ENCODE measurements at regions not wholly inside any gene's neighbourhood (a gene's known extent, or its start where the extent isn't known, plus 50 kb on each side); places are given as distances from the start of the nearest gene placed in this dataset.

- H3K9me3 Mint-ChIP-seq: no peaks in the 10 kb centered on the region
- H3K4me1 Mint-ChIP-seq: no peaks in the 10 kb centered on the region
- DNase-seq: no peak
- no peak overlapping the region for H3K4me3 Mint-ChIP-seq
- ChIA-PET CTCF (no interaction called here), POLR2A (no interaction called here)
- no peaks in the 10 kb centered on the region for H3K27me3 Mint-ChIP-seq
- H3K27ac Mint-ChIP-seq: no peak overlapping the region
- no peaks in the 10 kb centered on the region for H3K36me3 Mint-ChIP-seq (ENCODE audit: low read depth)
These were observed 180.0 kb downstream of the DAD1 start for GRCh38 chr14:22409006-22409405.

DNA sequence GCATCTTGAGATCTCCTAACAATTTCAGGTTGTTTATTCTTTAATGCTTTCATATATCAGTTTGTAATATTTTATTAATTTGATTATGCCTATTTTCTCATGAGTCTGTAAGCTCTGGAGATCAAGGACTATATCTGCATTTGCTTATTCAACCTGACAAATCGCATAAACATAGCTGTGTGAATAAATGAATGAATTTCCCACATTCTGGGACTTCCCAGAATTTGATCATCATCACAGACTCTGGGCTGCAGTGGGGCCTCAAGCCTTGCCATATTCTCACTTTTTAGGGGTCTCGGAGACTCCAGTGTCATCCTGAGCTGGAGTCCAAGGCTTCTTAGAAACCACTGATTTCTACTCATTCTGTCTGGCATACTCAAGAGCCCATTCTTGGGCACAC lies 180.5 kb downstream of the DAD1 start:
- no peak overlapping the region for H3K27ac Mint-ChIP-seq

DNA sequence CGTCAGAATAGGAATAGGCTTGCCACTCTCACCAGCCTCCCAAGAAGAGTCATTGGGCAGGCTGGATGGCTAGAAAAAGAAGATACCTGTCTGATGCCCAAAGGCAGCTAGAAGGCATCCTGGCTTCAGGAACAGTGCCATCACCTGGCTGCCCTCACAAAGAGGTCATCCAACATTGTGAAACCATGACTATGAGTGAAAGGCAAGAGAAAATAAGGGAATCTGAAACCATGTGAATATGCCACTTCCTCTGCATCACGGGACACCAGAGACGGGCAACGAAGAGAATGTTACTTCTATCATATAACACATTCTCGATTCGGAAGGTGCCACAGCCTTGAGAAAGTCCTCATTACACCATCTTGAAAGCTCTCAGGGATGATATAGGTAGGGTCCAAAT lies 182.0 kb downstream of the DAD1 start:
- Mint-ChIP-seq H3K27me3 (no peaks in the 10 kb centered on the region), H3K4me3 (no peak overlapping the region), H3K27ac (no peak overlapping the region), H3K4me1 (no peaks in the 10 kb centered on the region), H3K36me3 (ENCODE audit: low read depth) (no peaks in the 10 kb centered on the region), H3K9me3 (no peaks in the 10 kb centered on the region)
- POLR2A ChIA-PET: no interaction called here
- CTCF ChIA-PET: no interaction called here
- no peak for DNase-seq

More for the DNA sequence above, 180.5 kb downstream of the DAD1 start:
- Mint-ChIP-seq H3K4me3 (no peak overlapping the region), H3K27me3 (no peaks in the 10 kb centered on the region), H3K4me1 (no peaks in the 10 kb centered on the region), H3K9me3 (no peaks in the 10 kb centered on the region), H3K36me3 (ENCODE audit: low read depth) (no peaks in the 10 kb centered on the region)
- ChIA-PET POLR2A (no interaction called here), CTCF (no interaction called here)
- no peak for DNase-seq

DNA sequence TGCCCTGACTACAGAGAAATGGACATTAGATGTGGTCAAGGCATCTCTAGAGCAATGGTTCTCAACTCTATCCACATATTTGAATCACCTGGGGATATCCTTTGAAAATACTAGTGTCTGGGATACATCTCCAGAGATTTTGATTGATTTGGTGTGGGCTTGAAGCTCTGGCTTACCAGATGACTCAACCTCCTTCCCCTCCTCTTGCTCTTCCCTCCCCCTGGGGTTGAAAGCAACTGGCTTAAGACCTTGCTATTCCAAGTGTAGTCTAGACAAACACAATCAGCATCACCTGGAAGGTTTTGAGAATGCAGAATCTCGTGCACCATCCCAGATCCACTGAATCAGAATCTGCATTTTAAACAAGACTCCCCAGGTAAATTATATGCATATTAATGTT lies 183.8 kb downstream of the DAD1 start:
- no peaks in the 10 kb centered on the region for H3K9me3 Mint-ChIP-seq
- no peaks in the 10 kb centered on the region for H3K4me1 Mint-ChIP-seq
- H3K4me3 Mint-ChIP-seq: no peak overlapping the region
- H3K27ac Mint-ChIP-seq: no peak overlapping the region
- no peaks in the 10 kb centered on the region for H3K27me3 Mint-ChIP-seq
- ChIA-PET CTCF (no interaction called here), POLR2A (no interaction called here)
- no peak for DNase-seq
- no peaks in the 10 kb centered on the region for H3K36me3 Mint-ChIP-seq (ENCODE audit: low read depth)

DNA sequence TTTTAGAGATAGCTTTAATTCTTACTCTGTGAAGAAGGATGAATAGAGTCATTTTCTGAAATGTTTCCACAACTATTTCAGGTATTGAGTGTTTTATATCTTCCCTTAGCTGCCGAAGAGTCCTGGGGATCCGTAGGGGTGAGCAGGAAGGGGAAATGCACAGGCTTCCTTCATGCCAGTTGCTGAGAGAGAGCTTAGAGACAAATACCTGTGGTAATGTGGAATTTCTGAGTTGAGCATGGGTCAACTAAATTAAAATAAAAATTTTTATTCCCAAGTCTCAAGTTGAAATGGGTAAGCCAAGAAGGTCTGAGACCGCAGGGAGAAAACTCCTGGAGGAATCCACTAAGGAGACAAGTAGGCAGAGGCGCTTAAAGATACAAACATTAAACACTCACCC lies 185.7 kb downstream of the DAD1 start:
- ChIA-PET CTCF (no interaction called here), POLR2A (no interaction called here)
- Mint-ChIP-seq H3K9me3 (no peaks in the 10 kb centered on the region), H3K36me3 (ENCODE audit: low read depth) (no peaks in the 10 kb centered on the region), H3K4me3 (no peak overlapping the region), H3K27ac (no peak overlapping the region), H3K4me1 (no peaks in the 10 kb centered on the region), H3K27me3 (no peaks in the 10 kb centered on the region)
- no peak for DNase-seq

DNA sequence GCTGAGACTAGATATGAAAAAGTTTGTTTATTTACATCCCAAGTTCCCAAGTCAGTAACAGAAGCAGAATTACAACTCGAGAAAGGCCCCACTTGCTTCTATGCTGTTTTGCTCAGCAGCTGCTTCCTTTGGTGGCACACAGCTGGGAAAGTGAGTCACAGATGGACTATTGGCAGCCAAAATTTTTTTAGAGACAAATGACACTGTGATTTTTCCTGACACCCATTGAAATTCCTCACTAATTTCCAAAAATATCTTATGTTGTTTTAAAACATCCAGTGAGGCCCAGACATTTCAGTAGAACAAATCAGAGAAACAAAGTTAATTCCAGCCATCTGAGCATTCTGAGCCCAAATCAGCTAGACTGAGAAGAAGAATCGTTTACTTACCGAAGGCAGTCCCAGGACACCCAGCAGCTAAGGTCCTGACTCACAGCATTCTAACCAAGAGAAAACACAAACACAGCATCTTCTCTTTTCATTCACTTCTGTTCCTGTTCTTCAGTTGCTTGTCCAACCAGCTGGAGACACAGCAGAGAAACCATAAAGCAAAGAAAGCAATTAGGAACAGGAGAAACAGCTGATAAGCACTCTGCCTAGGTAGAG lies 188.3 kb downstream of the DAD1 start:
- POLR2A ChIA-PET: no interaction called here
- Mint-ChIP-seq H3K4me1 (no peaks in the 10 kb centered on the region), H3K27me3 (no peaks in the 10 kb centered on the region), H3K9me3 (no peaks in the 10 kb centered on the region), H3K36me3 (ENCODE audit: low read depth) (no peaks in the 10 kb centered on the region), H3K27ac (no peak overlapping the region), H3K4me3 (no peak overlapping the region)
- DNase-seq: no peak
- CTCF ChIA-PET: no interaction called here

GRCh38 chr14:22399776-22400175 lies 189.2 kb downstream of the DAD1 start:
- H3K27me3 Mint-ChIP-seq: no peaks in the 10 kb centered on the region
- CTCF ChIA-PET: no interaction called here
- DNase-seq: no peak
- no peak overlapping the region for H3K27ac Mint-ChIP-seq
- POLR2A ChIA-PET: no interaction called here
- H3K4me3 Mint-ChIP-seq: no peak overlapping the region
- no peaks in the 10 kb centered on the region for H3K36me3 Mint-ChIP-seq (ENCODE audit: low read depth)
- H3K4me1 Mint-ChIP-seq: no peaks in the 10 kb centered on the region
- no peaks in the 10 kb centered on the region for H3K9me3 Mint-ChIP-seq

DNA sequence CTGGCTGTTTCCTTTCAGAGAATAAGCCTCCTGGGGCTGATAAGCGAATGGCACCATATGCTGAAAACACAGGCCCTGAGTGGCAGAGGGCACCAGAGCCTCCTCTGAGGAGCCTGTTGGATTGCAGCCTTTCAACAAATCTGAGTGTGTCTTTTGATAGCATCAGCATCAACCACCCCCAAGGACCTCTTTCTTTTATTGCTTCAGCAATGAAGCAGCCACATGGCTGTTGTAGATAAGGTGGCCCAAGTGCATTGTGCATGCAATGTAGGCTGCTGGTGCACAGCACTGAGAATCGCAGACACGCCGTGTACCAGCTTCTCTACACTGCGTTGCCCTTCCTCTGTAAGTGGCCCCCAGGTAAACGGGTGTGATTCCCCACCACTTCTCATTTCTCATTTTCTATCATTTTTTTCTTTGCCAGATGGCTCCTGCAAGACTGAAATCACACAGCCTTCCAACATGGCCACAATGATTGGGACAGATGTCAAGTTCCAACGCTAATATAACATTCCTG lies 191.7 kb downstream of the DAD1 start:
- Mint-ChIP-seq H3K9me3 (no peaks in the 10 kb centered on the region), H3K4me3 (no peak overlapping the region), H3K36me3 (ENCODE audit: low read depth) (no peaks in the 10 kb centered on the region), H3K4me1 (no peaks in the 10 kb centered on the region), H3K27ac (no peak overlapping the region), H3K27me3 (no peaks in the 10 kb centered on the region)
- POLR2A ChIA-PET: no interaction called here
- no peak for DNase-seq
- CTCF ChIA-PET: no interaction called here

GRCh38 chr14:22395803-22396202 lies 193.2 kb downstream of the DAD1 start:
- no peak for DNase-seq
- POLR2A ChIA-PET: no interaction called here
- no peaks in the 10 kb centered on the region for H3K9me3 Mint-ChIP-seq
- CTCF ChIA-PET: no interaction called here
- H3K36me3 Mint-ChIP-seq (ENCODE audit: low read depth): no peaks in the 10 kb centered on the region
- H3K4me3 Mint-ChIP-seq: no peak overlapping the region
- no peaks in the 10 kb centered on the region for H3K27me3 Mint-ChIP-seq
- no peak overlapping the region for H3K27ac Mint-ChIP-seq
- H3K4me1 Mint-ChIP-seq: no peaks in the 10 kb centered on the region

GRCh38 chr14:22394616-22395015 lies 194.4 kb downstream of the DAD1 start:
- no peaks in the 10 kb centered on the region for H3K4me1 Mint-ChIP-seq
- H3K27me3 Mint-ChIP-seq: no peaks in the 10 kb centered on the region

GRCh38 chr14:22393796-22394195 lies 195.2 kb downstream of the DAD1 start:
- DNase-seq: no peak
- Mint-ChIP-seq H3K27me3 (no peaks in the 10 kb centered on the region), H3K9me3 (no peaks in the 10 kb centered on the region), H3K4me3 (no peak overlapping the region), H3K27ac (no peak overlapping the region), H3K36me3 (ENCODE audit: low read depth) (no peaks in the 10 kb centered on the region), H3K4me1 (no peaks in the 10 kb centered on the region)
- ChIA-PET POLR2A (no interaction called here), CTCF (no interaction called here)

More at GRCh38 chr14:22394616-22395015, 194.4 kb downstream of the DAD1 start:
- Mint-ChIP-seq H3K27ac (no peak overlapping the region), H3K36me3 (ENCODE audit: low read depth) (no peaks in the 10 kb centered on the region), H3K9me3 (no peaks in the 10 kb centered on the region), H3K4me3 (no peak overlapping the region)
- ChIA-PET CTCF (no interaction called here), POLR2A (no interaction called here)
- DNase-seq: no peak

GRCh38 chr14:22391908-22392565 lies 197.0 kb downstream of the DAD1 start:
- Mint-ChIP-seq H3K4me3 (no peak overlapping the region), H3K27ac (no peak overlapping the region), H3K27me3 (no peaks in the 10 kb centered on the region), H3K36me3 (ENCODE audit: low read depth) (no peaks in the 10 kb centered on the region), H3K9me3 (no peaks in the 10 kb centered on the region), H3K4me1 (no peaks in the 10 kb centered on the region)
- POLR2A ChIA-PET: no interaction called here
- DNase-seq: no peak
- CTCF ChIA-PET: no interaction called here

DNA sequence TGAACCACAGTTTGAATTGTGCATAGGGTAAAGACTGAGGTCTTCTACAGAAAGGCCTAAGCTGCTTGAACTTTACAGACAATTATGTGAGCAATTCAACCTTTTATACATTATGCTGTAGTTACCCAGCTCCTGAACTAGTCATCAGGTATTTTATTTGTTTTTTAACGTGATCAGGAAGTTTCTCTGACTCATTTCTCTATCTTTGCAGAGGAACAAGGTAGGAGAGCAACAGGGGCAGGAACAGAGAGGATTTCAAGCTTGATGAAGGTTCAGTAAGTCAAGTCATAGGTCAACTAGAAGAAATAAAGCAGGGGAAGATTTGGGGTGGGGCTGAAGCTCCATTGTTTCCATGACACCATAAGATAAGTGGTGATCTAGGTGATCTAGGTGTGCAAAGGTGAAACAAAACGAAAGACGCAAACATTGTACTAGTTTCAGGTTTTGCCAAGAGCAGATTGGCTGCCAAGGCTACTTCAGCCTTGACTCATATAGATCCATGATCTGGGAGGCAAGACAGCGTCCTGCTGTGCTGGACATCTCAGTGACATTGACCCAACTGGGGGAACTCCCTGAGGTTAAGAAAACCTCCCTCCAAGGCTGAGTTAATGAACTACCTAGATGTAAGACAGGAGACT lies 198.1 kb downstream of the DAD1 start:
- CTCF ChIA-PET: no interaction called here
- H3K27ac Mint-ChIP-seq: no peak overlapping the region
- no peaks in the 10 kb centered on the region for H3K4me1 Mint-ChIP-seq
- DNase-seq: no peak
- H3K4me3 Mint-ChIP-seq: no peak overlapping the region
- POLR2A ChIA-PET: no interaction called here
- H3K9me3 Mint-ChIP-seq: no peaks in the 10 kb centered on the region
- no peaks in the 10 kb centered on the region for H3K36me3 Mint-ChIP-seq (ENCODE audit: low read depth)
- no peaks in the 10 kb centered on the region for H3K27me3 Mint-ChIP-seq

- no peaks in the 10 kb centered on the region for H3K9me3 Mint-ChIP-seq
- H3K4me1 Mint-ChIP-seq: no peaks in the 10 kb centered on the region
- DNase-seq: no peak
- no peak overlapping the region for H3K4me3 Mint-ChIP-seq
- ChIA-PET CTCF (no interaction called here), POLR2A (no interaction called here)
- no peaks in the 10 kb centered on the region for H3K27me3 Mint-ChIP-seq
- H3K27ac Mint-ChIP-seq: peak overlapping the region; percentile 21
- H3K36me3 Mint-ChIP-seq (ENCODE audit: low read depth): no peaks in the 10 kb centered on the region
These were observed 198.8 kb downstream of the DAD1 start for GRCh38 chr14:22390195-22390594.
